SK-N-MC (cell line): ENCODE measurements at regions not wholly inside any gene's neighbourhood (a gene's known extent, or its start where the extent isn't known, plus 50 kb on each side); places are given as distances from the start of the nearest gene placed in this dataset.

Source experiments
- EZH2 ChIP-seq: fragments of 200-600 bp; sonication (generic); IDR thresholded peaks from one replicate; pipeline ENCODE4 v1.6.1; 2017; ENCODE audit warnings: antibody characterized with exemption
- FOXP2 ChIP-seq: optimal IDR thresholded peaks from 2 replicates; pipeline ENCODE3; 2011; ENCODE audit warnings: mild to moderate bottlenecking, moderate library complexity; ENCODE audit not compliant: insufficient read depth; ENCODE audit errors: extremely low read length, control extremely low read depth
- POLR2AphosphoS5 ChIP-seq: IDR thresholded peaks from 2 replicates; pipeline ENCODE4 v1.6.1; 2012; ENCODE audit warnings: mild to moderate bottlenecking, low read depth, low read length, borderline replicate concordance

- no peak for TF ChIP-seq POLR2AphosphoS5
- TF ChIP-seq EZH2, result no peak
- no peak for TF ChIP-seq FOXP2
Measured at GRCh38 chr2:12343141-12343540, 373.6 kb upstream of the TRIB2 start.
